ENCODE measurements at regions not wholly inside any gene's neighbourhood (a gene's known extent, or its start where the extent isn't known, plus 50 kb on each side); places are given as distances from the start of the nearest gene placed in this dataset.

GRCh38 chr1:87560601-87561360 is 232.1 kb downstream of the LMO4 start:
- DNase-seq (ENCODE audit: low spot score): no peak

GRCh38 chr1:87563211-87563610 is 234.5 kb downstream of the LMO4 start:
- Histone ChIP-seq H2BK120ac (ENCODE audit: low read depth, low read length) (no peak overlapping the region), H2BK12ac (ENCODE audit: low read length) (no peak overlapping the region), H3K23ac (ENCODE audit: low read depth, low read length, poor library complexity) (no peak overlapping the region), H3K18ac (ENCODE audit: low read length) (no peak overlapping the region), H4K8ac (ENCODE audit: low read depth, low read length) (no peak overlapping the region), H3K14ac (ENCODE audit: low read length) (no peak overlapping the region), H3K27ac (replicated peaks; ENCODE audit: low read length) (no peak overlapping the region), H3K27me3 (ENCODE audit: control insufficient read depth in 3 of 3, insufficient read depth in 3 of 3, low read depth in 1 of 3, low read length in 3 of 3) (no peaks in the 10 kb centered on the region), H3K36me3 (replicated peaks in 1 of 2; ENCODE audit: control insufficient read depth in 2 of 2, insufficient read depth in 2 of 2, low read length in 2 of 2) (no peaks in the 10 kb centered on the region), H3K4me1 (ENCODE audit: control insufficient read depth in 2 of 2, insufficient read depth in 1 of 2, low read depth in 1 of 2, low read length in 2 of 2) (no peaks in the 10 kb centered on the region), H2BK5ac (ENCODE audit: low read length) (no peak overlapping the region), H2AK5ac (ENCODE audit: low read depth, low read length) (no peak overlapping the region), H3K9ac (ENCODE audit: low read depth, low read length, poor library complexity) (no peak overlapping the region), H2BK15ac (ENCODE audit: low read length) (no peak overlapping the region), H3K4ac (ENCODE audit: low read length) (no peak overlapping the region), H3K4me3 (ENCODE audit: low read length in 2 of 2) (no peak overlapping the region), H2AFZ (ENCODE audit: low read length) (no peak overlapping the region), H3K79me1 (ENCODE audit: low read depth, low read length) (no peaks in the 10 kb centered on the region), H3K4me2 (ENCODE audit: insufficient read depth, low read length, poor library complexity, severe bottlenecking) (no peak overlapping the region), H4K91ac (ENCODE audit: low read depth, low read length, poor library complexity) (no peak overlapping the region), H3K9me3 (replicated peaks in 1 of 2; ENCODE audit: control insufficient read depth in 2 of 2, insufficient read depth in 1 of 2, low read depth in 1 of 2, low read length in 2 of 2) (no peaks in the 10 kb centered on the region)
- DNase-seq (ENCODE audit: low spot score): no peak
- WGBS, 2 donors (ENCODE audit: extremely low coverage in 2 of 2, insufficient read length in 2 of 2, insufficient replicate concordance in 1 of 2): no CpG with 5 or more reads among the region's 4 CpGs

More at GRCh38 chr1:87560601-87561360, 232.1 kb downstream of the LMO4 start:
- no peak overlapping the region for H3K23ac ChIP-seq (ENCODE audit: low read depth, low read length, poor library complexity)
- peak overlapping the region in 1 of 2 donors; percentile 35 for H3K4me3 ChIP-seq (ENCODE audit: low read length in 2 of 2)
- H3K9ac ChIP-seq (ENCODE audit: low read depth, low read length, poor library complexity): no peak overlapping the region
- no peak overlapping the region for H2AK5ac ChIP-seq (ENCODE audit: low read depth, low read length)
- H3K18ac ChIP-seq (ENCODE audit: low read length): no peak overlapping the region
- WGBS, 2 donors (ENCODE audit: extremely low coverage in 2 of 2, insufficient read length in 2 of 2, insufficient replicate concordance in 1 of 2): no CpG with 5 or more reads among the region's 3 CpGs
- H3K36me3 ChIP-seq (replicated peaks in 1 of 2; ENCODE audit: control insufficient read depth in 2 of 2, insufficient read depth in 2 of 2, low read length in 2 of 2): no peaks in the 10 kb centered on the region
- H3K4me1 ChIP-seq (ENCODE audit: control insufficient read depth in 2 of 2, insufficient read depth in 1 of 2, low read depth in 1 of 2, low read length in 2 of 2): no peaks in the 10 kb centered on the region
- H3K9me3 ChIP-seq (replicated peaks in 1 of 2; ENCODE audit: control insufficient read depth in 2 of 2, insufficient read depth in 1 of 2, low read depth in 1 of 2, low read length in 2 of 2): no peaks in the 10 kb centered on the region
- H2BK15ac ChIP-seq (ENCODE audit: low read length): no peak overlapping the region
- no peak overlapping the region for H3K4me2 ChIP-seq (ENCODE audit: insufficient read depth, low read length, poor library complexity, severe bottlenecking)
- H3K4ac ChIP-seq (ENCODE audit: low read length): no peak overlapping the region
- no peak overlapping the region for H3K14ac ChIP-seq (ENCODE audit: low read length)
- no peak overlapping the region for H2BK120ac ChIP-seq (ENCODE audit: low read depth, low read length)
- H2BK12ac ChIP-seq (ENCODE audit: low read length): no peak overlapping the region
- no peak overlapping the region for H2BK5ac ChIP-seq (ENCODE audit: low read length)
- no peaks in the 10 kb centered on the region for H3K27me3 ChIP-seq (ENCODE audit: control insufficient read depth in 3 of 3, insufficient read depth in 3 of 3, low read depth in 1 of 3, low read length in 3 of 3)
- no peak overlapping the region for H3K27ac ChIP-seq (replicated peaks; ENCODE audit: low read length)
- H4K8ac ChIP-seq (ENCODE audit: low read depth, low read length): no peak overlapping the region
- no peaks in the 10 kb centered on the region for H3K79me1 ChIP-seq (ENCODE audit: low read depth, low read length)
- H4K91ac ChIP-seq (ENCODE audit: low read depth, low read length, poor library complexity): no peak overlapping the region
- H2AFZ ChIP-seq (ENCODE audit: low read length): no peak overlapping the region

- no peak overlapping the region for H3K4me2 ChIP-seq (ENCODE audit: insufficient read depth, low read length, poor library complexity, severe bottlenecking)
- no peak for DNase-seq (ENCODE audit: low spot score)
- no CpG with 5 or more reads among the region's 5 CpGs for WGBS, 2 donors (ENCODE audit: extremely low coverage in 2 of 2, insufficient read length in 2 of 2, insufficient replicate concordance in 1 of 2)
Measured at GRCh38 chr1:87565861-87566260, 237.2 kb downstream of the LMO4 start.

GRCh38 chr1:87568005-87568404 is 239.3 kb downstream of the LMO4 start:
- no peak overlapping the region for H4K91ac ChIP-seq (ENCODE audit: low read depth, low read length, poor library complexity)
- no peak overlapping the region for H2BK120ac ChIP-seq (ENCODE audit: low read depth, low read length)
- no peaks in the 10 kb centered on the region for H3K27me3 ChIP-seq (ENCODE audit: control insufficient read depth in 3 of 3, insufficient read depth in 3 of 3, low read depth in 1 of 3, low read length in 3 of 3)
- H3K4ac ChIP-seq (ENCODE audit: low read length): no peak overlapping the region
- no peaks in the 10 kb centered on the region for H3K4me1 ChIP-seq (ENCODE audit: control insufficient read depth in 2 of 2, insufficient read depth in 1 of 2, low read depth in 1 of 2, low read length in 2 of 2)
- H2BK12ac ChIP-seq (ENCODE audit: low read length): no peak overlapping the region
- no peak overlapping the region for H3K27ac ChIP-seq (replicated peaks; ENCODE audit: low read length)
- no peaks in the 10 kb centered on the region for H3K36me3 ChIP-seq (replicated peaks in 1 of 2; ENCODE audit: control insufficient read depth in 2 of 2, insufficient read depth in 2 of 2, low read length in 2 of 2)
- H3K79me1 ChIP-seq (ENCODE audit: low read depth, low read length): no peaks in the 10 kb centered on the region
- H3K14ac ChIP-seq (ENCODE audit: low read length): no peak overlapping the region
- DNase-seq (ENCODE audit: low spot score): no peak
- H4K8ac ChIP-seq (ENCODE audit: low read depth, low read length): no peak overlapping the region
- H3K18ac ChIP-seq (ENCODE audit: low read length): no peak overlapping the region
- no peaks in the 10 kb centered on the region for H3K9me3 ChIP-seq (replicated peaks in 1 of 2; ENCODE audit: control insufficient read depth in 2 of 2, insufficient read depth in 1 of 2, low read depth in 1 of 2, low read length in 2 of 2)
- no peak overlapping the region for H2AFZ ChIP-seq (ENCODE audit: low read length)
- no peak overlapping the region for H3K23ac ChIP-seq (ENCODE audit: low read depth, low read length, poor library complexity)
- H3K4me3 ChIP-seq (ENCODE audit: low read length in 2 of 2): no peak overlapping the region
- no peak overlapping the region for H2BK5ac ChIP-seq (ENCODE audit: low read length)
- WGBS, 2 donors (ENCODE audit: extremely low coverage in 2 of 2, insufficient read length in 2 of 2, insufficient replicate concordance in 1 of 2): no CpG with 5 or more reads among the region's 4 CpGs
- no peak overlapping the region for H2AK5ac ChIP-seq (ENCODE audit: low read depth, low read length)
- H3K4me2 ChIP-seq (ENCODE audit: insufficient read depth, low read length, poor library complexity, severe bottlenecking): no peak overlapping the region
- H2BK15ac ChIP-seq (ENCODE audit: low read length): no peak overlapping the region
- no peak overlapping the region for H3K9ac ChIP-seq (ENCODE audit: low read depth, low read length, poor library complexity)

More at GRCh38 chr1:87565861-87566260, 237.2 kb downstream of the LMO4 start:
- H2AFZ ChIP-seq (ENCODE audit: low read length): no peak overlapping the region
- no peaks in the 10 kb centered on the region for H3K36me3 ChIP-seq (replicated peaks in 1 of 2; ENCODE audit: control insufficient read depth in 2 of 2, insufficient read depth in 2 of 2, low read length in 2 of 2)
- no peaks in the 10 kb centered on the region for H3K4me1 ChIP-seq (ENCODE audit: control insufficient read depth in 2 of 2, insufficient read depth in 1 of 2, low read depth in 1 of 2, low read length in 2 of 2)
- H2BK120ac ChIP-seq (ENCODE audit: low read depth, low read length): no peak overlapping the region
- no peak overlapping the region for H4K91ac ChIP-seq (ENCODE audit: low read depth, low read length, poor library complexity)
- no peak overlapping the region for H3K4ac ChIP-seq (ENCODE audit: low read length)
- no peak overlapping the region for H2BK15ac ChIP-seq (ENCODE audit: low read length)
- H2BK5ac ChIP-seq (ENCODE audit: low read length): no peak overlapping the region
- no peak overlapping the region for H3K18ac ChIP-seq (ENCODE audit: low read length)
- H2AK5ac ChIP-seq (ENCODE audit: low read depth, low read length): no peak overlapping the region
- H3K14ac ChIP-seq (ENCODE audit: low read length): no peak overlapping the region
- H3K79me1 ChIP-seq (ENCODE audit: low read depth, low read length): no peaks in the 10 kb centered on the region
- no peaks in the 10 kb centered on the region for H3K27me3 ChIP-seq (ENCODE audit: control insufficient read depth in 3 of 3, insufficient read depth in 3 of 3, low read depth in 1 of 3, low read length in 3 of 3)
- H3K23ac ChIP-seq (ENCODE audit: low read depth, low read length, poor library complexity): no peak overlapping the region
- H4K8ac ChIP-seq (ENCODE audit: low read depth, low read length): no peak overlapping the region
- H3K9me3 ChIP-seq (replicated peaks in 1 of 2; ENCODE audit: control insufficient read depth in 2 of 2, insufficient read depth in 1 of 2, low read depth in 1 of 2, low read length in 2 of 2): no peaks in the 10 kb centered on the region
- no peak overlapping the region for H3K27ac ChIP-seq (replicated peaks; ENCODE audit: low read length)
- no peak overlapping the region for H3K4me3 ChIP-seq (ENCODE audit: low read length in 2 of 2)
- no peak overlapping the region for H2BK12ac ChIP-seq (ENCODE audit: low read length)
- no peak overlapping the region for H3K9ac ChIP-seq (ENCODE audit: low read depth, low read length, poor library complexity)
